ENCODE measurements at regions not wholly inside any gene's neighbourhood (a gene's known extent, or its start where the extent isn't known, plus 50 kb on each side); places are given as distances from the start of the nearest gene placed in this dataset.

GRCh38 chr3:39748002-39748401 is 61.4 kb upstream of the MYRIP start:
- TF ChIP-seq CTCF (IDR thresholded peaks at IDR 0.05): no peak
- ATAC-seq: no peak

GRCh38 chr3:39748763-39749162 is 60.6 kb upstream of the MYRIP start:
- DNase-seq (no peak), ATAC-seq (no peak)
- no peak for TF ChIP-seq CTCF (IDR thresholded peaks at IDR 0.05)
- H3K36me3 ChIP-seq (ENCODE audit: low read depth): no peaks in the 10 kb centered on the region
- H3K4me3 ChIP-seq: no peak overlapping the region
- H3K9me3 ChIP-seq: no peaks in the 10 kb centered on the region
- H3K4me1 ChIP-seq (ENCODE audit: low read depth): no peaks in the 10 kb centered on the region
- intact Hi-C loops (cut with DNase I, micrococcal nuclease): no loop called here

More at GRCh38 chr3:39748002-39748401, 61.4 kb upstream of the MYRIP start:
- no peak overlapping the region for H3K4me3 ChIP-seq
- no peak for DNase-seq
- intact Hi-C loops (cut with DNase I, micrococcal nuclease): no loop called here
- H3K9me3 ChIP-seq: no peaks in the 10 kb centered on the region
- H3K4me1 ChIP-seq (ENCODE audit: low read depth): no peaks in the 10 kb centered on the region
- no peaks in the 10 kb centered on the region for H3K36me3 ChIP-seq (ENCODE audit: low read depth)

- TF ChIP-seq CTCF (IDR thresholded peaks at IDR 0.05): no peak
- Histone ChIP-seq H3K36me3 (ENCODE audit: low read depth) (no peaks in the 10 kb centered on the region), H3K4me3 (no peak overlapping the region), H3K9me3 (no peaks in the 10 kb centered on the region), H3K4me1 (ENCODE audit: low read depth) (no peaks in the 10 kb centered on the region)
- ATAC-seq (no peak), DNase-seq (no peak)
- intact Hi-C loops (cut with DNase I, micrococcal nuclease): no loop called here
These were observed 58.7 kb upstream of the MYRIP start for GRCh38 chr3:39750712-39751111.

- no peaks in the 10 kb centered on the region for H3K9me3 ChIP-seq
- intact Hi-C loops (cut with DNase I, micrococcal nuclease): no loop called here
These were observed 58.1 kb upstream of the MYRIP start for GRCh38 chr3:39751286-39751685.

GRCh38 chr3:39752019-39752637 is 57.3 kb upstream of the MYRIP start:
- no peak overlapping the region for H3K4me3 ChIP-seq
- H3K9me3 ChIP-seq: no peaks in the 10 kb centered on the region
- ATAC-seq (no peak), DNase-seq (no peak)
- H3K4me1 ChIP-seq (ENCODE audit: low read depth): no peaks in the 10 kb centered on the region
- intact Hi-C loops (cut with DNase I, micrococcal nuclease): no loop called here
- no peaks in the 10 kb centered on the region for H3K36me3 ChIP-seq (ENCODE audit: low read depth)
- TF ChIP-seq CTCF (IDR thresholded peaks at IDR 0.05): no peak

More at GRCh38 chr3:39751286-39751685, 58.1 kb upstream of the MYRIP start:
- Histone ChIP-seq H3K36me3 (ENCODE audit: low read depth) (no peaks in the 10 kb centered on the region), H3K4me1 (ENCODE audit: low read depth) (no peaks in the 10 kb centered on the region), H3K4me3 (no peak overlapping the region)
- TF ChIP-seq CTCF (IDR thresholded peaks at IDR 0.05): no peak
- ATAC-seq: no peak
- DNase-seq: no peak

- no peak for TF ChIP-seq CTCF (IDR thresholded peaks at IDR 0.05)
- no peak for DNase-seq
- no peak for ATAC-seq
- Histone ChIP-seq H3K4me3 (no peak overlapping the region), H3K36me3 (ENCODE audit: low read depth) (no peaks in the 10 kb centered on the region), H3K4me1 (ENCODE audit: low read depth) (no peaks in the 10 kb centered on the region), H3K9me3 (no peaks in the 10 kb centered on the region)
- intact Hi-C loops (cut with DNase I, micrococcal nuclease): no loop called here
These were observed 56.7 kb upstream of the MYRIP start for GRCh38 chr3:39752751-39753150.
